Osteocyte (in vitro differentiated cells): ENCODE measurements at regions not wholly inside any gene's neighbourhood (a gene's known extent, or its start where the extent isn't known, plus 50 kb on each side); places are given as distances from the start of the nearest gene placed in this dataset.
"Not testable (repeated sequence)": the region's sequence is repeated elsewhere in the genome, so short reads cannot be mapped to it uniquely, and the experiment has no call there.

Source experiments
- DNase-seq: peaks from one replicate; pipeline ENCODE4 v3.0.0; 2021; ENCODE audit warnings: mixed read lengths; ENCODE audit not compliant: unreplicated experiment; ENCODE audit errors: extremely low spot score
- H3K27ac Mint-ChIP-seq: one replicate; pipeline ENCODE4 v1.8.0; 2021; ENCODE audit warnings: mild to moderate bottlenecking, mixed read lengths; ENCODE audit not compliant: unreplicated experiment
- H3K27me3 Mint-ChIP-seq: one replicate; pipeline ENCODE4 v1.8.0; 2021; ENCODE audit warnings: mixed read lengths; ENCODE audit not compliant: unreplicated experiment
- H3K36me3 Mint-ChIP-seq: one replicate; pipeline ENCODE4 v1.8.0; 2021; ENCODE audit warnings: mixed read lengths; ENCODE audit not compliant: unreplicated experiment
- H3K4me1 Mint-ChIP-seq: one replicate; pipeline ENCODE4 v1.8.0; 2021; ENCODE audit warnings: mixed read lengths; ENCODE audit not compliant: unreplicated experiment
- H3K4me3 Mint-ChIP-seq: one replicate; pipeline ENCODE4 v1.8.0; 2021; ENCODE audit warnings: mild to moderate bottlenecking, moderate library complexity, mixed read lengths; ENCODE audit not compliant: unreplicated experiment
- H3K9me3 Mint-ChIP-seq: one replicate; pipeline ENCODE4 v1.8.0; 2021; ENCODE audit warnings: mixed read lengths; ENCODE audit not compliant: unreplicated experiment
- CTCF ChIP-seq: fragments of 200-600 bp; sonication (generic); IDR thresholded peaks from 2 replicates; pipeline ENCODE4 v1.5.0; 2021; ENCODE audit warnings: antibody characterized with exemption, mild to moderate bottlenecking, moderate library complexity

- Mint-ChIP-seq H3K27me3 (peaks cover 17% of the 10 kb centered on the region), H3K27ac (no peak overlapping the region), H3K4me3 (no peak overlapping the region), H3K4me1 (no peaks in the 10 kb centered on the region), H3K36me3 (no peaks in the 10 kb centered on the region), H3K9me3 (no peaks in the 10 kb centered on the region)
- peak; percentile 86 for TF ChIP-seq CTCF
- DNase-seq, result no peak
These were observed 182.7 kb downstream of the RPIA start for GRCh38 chr2:88874063-88874657.

- H3K4me3 Mint-ChIP-seq, result no peak overlapping the region
- H3K9me3 Mint-ChIP-seq, result no peaks in the 10 kb centered on the region
These were observed 184.3 kb downstream of the RPIA start for GRCh38 chr2:88875736-88876135.

GRCh38 chr2:88880441-88880953 lies 189.0 kb downstream of the RPIA start:
- Mint-ChIP-seq H3K27ac (no peak overlapping the region), H3K9me3 (no peaks in the 10 kb centered on the region), H3K4me1 (no peaks in the 10 kb centered on the region), H3K36me3 (no peaks in the 10 kb centered on the region), H3K27me3 (peaks cover 18% of the 10 kb centered on the region), H3K4me3 (no peak overlapping the region)
- DNase-seq, result no peak
- TF ChIP-seq CTCF, result peak; percentile 80

More at GRCh38 chr2:88875736-88876135, 184.3 kb downstream of the RPIA start:
- no peak for TF ChIP-seq CTCF
- H3K36me3 Mint-ChIP-seq, result no peaks in the 10 kb centered on the region
- H3K4me1 Mint-ChIP-seq, result no peaks in the 10 kb centered on the region
- H3K27ac Mint-ChIP-seq, result no peak overlapping the region
- DNase-seq, result no peak
- peaks cover 17% of the 10 kb centered on the region for H3K27me3 Mint-ChIP-seq

GRCh38 chr2:88885275-88885674 lies 193.8 kb downstream of the RPIA start:
- no peak overlapping the region for H3K27ac Mint-ChIP-seq
- H3K9me3 Mint-ChIP-seq, result no peaks in the 10 kb centered on the region
- TF ChIP-seq CTCF, result no peak
- no peaks in the 10 kb centered on the region for H3K36me3 Mint-ChIP-seq
- H3K4me3 Mint-ChIP-seq, result no peak overlapping the region
- no peaks in the 10 kb centered on the region for H3K4me1 Mint-ChIP-seq
- no peak for DNase-seq
- peaks cover 11% of the 10 kb centered on the region for H3K27me3 Mint-ChIP-seq

- Mint-ChIP-seq H3K27ac (no peak overlapping the region), H3K36me3 (no peaks in the 10 kb centered on the region), H3K9me3 (no peaks in the 10 kb centered on the region), H3K4me1 (no peaks in the 10 kb centered on the region), H3K27me3 (peaks cover 11% of the 10 kb centered on the region), H3K4me3 (no peak overlapping the region)
- DNase-seq, result no peak
- TF ChIP-seq CTCF, result no peak
These were observed 194.4 kb downstream of the RPIA start for GRCh38 chr2:88885679-88886416.

- not testable (repeated sequence) for H3K4me1 Mint-ChIP-seq, DNase-seq, H3K27ac Mint-ChIP-seq, H3K27me3 Mint-ChIP-seq, H3K36me3 Mint-ChIP-seq, H3K4me3 Mint-ChIP-seq, H3K9me3 Mint-ChIP-seq
These were observed 196.0 kb downstream of the RPIA start for GRCh38 chr2:88887466-88887865.
